IPS DF 4.7 (cell line): ENCODE measurements at regions not wholly inside any gene's neighbourhood (a gene's known extent, or its start where the extent isn't known, plus 50 kb on each side); places are given as distances from the start of the nearest gene placed in this dataset.
"Not testable (repeated sequence)": the region's sequence is repeated elsewhere in the genome, so short reads cannot be mapped to it uniquely, and the experiment has no call there.

Experiments used
- DNase-seq: peaks from one replicate; pipeline ENCODE4 v3.0.0-alpha.2; 2013; ENCODE audit warnings: low spot score; ENCODE audit errors: extremely low read depth

DNA sequence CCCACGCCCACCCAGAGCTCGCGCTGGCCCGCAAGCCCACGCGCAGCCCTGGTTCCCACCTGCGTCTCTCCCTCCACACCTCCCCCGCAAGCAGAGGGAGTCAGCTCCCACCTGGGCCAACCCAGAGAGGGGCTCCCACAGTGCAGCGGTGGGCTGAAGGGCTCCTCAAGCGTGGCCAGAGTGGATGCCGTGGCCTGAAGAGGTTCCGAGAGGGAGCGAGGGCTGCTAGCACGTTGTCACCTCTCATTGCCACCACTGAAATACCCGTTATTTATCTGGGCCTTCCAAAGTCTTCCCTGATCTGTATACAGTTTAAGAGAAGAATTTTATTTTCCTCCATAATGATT, 88.3 kb upstream of the MYLIP start:
- no peak for DNase-seq

DNA sequence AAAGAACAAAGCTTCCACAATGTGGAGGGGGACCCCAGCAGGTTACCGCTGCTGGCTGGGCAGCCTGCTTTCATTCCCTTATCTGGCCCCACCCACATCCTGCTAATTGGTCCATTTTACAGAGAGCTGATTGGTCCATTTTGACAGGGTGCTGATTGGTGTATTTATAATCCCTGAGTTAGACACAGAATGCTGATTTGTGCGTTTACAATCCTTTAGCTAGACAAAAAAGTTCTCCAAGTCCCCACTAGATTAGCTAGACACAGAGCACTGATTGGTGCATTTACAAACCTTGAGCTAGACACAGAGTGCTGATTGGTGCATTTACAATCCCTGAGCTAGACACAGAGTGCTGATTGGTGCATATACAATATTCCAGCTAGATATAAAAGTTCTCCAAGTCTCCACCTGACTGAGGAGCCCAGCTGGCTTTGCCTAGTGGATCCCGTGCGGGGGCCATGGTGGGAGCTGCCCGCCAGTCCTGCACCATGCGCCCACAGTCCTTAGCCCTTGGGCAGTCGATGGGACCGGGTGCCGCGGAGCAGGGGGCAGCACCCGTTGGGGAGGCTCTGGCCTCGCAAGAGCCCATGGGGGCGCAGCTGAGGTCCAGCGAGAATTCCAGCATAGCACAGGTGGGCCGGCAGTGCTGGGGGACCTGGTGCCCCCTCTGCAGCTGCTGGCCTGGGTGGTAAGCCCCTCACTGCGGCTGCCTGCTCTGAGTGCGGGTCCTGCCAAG, 88.8 kb upstream of the MYLIP start:
- not testable (repeated sequence) for DNase-seq

GRCh38 chr6:16038938-16039337, 89.9 kb upstream of the MYLIP start:
- no peak for DNase-seq

DNA sequence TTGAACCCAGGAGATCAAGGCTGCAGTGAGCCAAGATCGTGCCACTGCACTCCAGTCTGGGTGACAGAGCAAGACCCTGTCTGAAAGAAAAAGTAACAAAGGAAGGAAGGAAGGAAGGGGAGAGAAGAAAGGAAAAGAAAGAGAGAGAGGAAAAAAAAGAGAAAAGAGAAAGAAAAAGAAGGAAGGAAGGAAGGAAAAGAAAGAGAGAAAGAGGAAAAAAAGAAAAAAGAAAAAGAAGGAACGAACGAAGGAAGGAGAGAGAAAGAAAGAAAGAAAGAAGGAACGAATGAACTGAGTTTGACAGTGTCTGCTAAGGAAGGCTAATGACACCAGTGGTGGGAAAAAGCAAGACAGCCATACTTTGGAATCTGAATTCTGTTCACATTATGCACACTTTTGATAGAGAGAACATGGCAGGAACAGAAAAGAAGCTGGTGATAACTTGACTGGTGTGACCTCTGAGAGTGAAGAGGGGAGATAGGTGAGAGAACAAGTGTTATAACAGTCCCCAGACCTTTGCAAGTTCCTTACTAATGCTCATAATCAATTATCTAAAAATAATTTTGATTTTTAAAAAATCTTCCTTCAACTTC, 93.3 kb upstream of the MYLIP start:
- DNase-seq: no peak

GRCh38 chr6:16033214-16033613, 95.7 kb upstream of the MYLIP start:
- DNase-seq: no peak

DNA sequence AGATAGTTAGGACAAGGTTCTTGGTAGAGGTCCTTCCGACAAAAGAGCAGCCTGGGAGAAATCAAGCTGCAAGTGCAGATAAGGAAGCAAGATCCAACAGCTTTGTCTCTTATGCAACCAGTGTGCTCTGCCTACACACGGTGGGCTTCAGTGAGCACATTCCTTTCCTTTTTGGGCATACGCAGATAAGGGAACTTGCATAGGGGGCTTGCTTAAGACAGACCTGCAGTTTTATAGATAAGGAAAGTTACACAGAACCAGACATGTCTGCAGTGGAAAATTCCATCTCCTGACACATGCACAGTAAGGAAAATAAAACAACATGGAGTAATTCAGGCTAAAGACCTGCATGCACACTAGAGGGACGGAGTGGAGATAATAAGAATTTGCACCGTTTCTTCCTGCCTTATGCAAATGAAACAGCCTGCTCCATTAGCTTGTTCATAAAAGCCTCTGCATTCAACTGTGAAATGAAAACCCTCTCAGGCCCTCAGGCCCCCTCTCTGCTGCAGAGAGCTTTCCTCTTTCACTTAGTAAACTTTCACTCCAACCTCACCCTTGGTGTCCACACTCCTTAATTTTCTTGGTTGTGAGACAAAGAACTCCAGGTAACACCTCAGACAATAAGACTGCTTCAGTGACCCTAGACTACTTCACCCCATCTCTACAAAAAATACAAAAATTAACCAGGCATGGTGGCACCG, 97.5 kb upstream of the MYLIP start:
- DNase-seq: no peak

DNA sequence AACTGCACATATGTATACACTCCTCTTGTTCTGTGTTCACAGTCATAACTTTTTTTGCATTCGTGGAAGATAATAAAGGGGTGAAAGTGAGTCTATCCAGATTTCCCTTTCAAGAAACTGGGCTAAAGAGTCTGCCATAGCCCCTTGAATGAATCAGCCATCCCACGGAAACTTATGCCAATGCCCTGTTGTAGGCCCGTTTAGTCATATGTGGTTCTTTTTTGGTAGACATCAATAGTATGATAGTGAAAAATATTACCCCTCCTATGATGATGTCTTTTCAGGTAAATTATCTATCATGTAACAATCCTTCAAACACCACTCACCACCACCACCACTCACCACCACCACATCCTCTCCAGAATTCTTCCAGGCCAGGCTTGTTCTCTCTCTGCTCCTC, 99.9 kb upstream of the MYLIP start:
- DNase-seq: no peak

DNA sequence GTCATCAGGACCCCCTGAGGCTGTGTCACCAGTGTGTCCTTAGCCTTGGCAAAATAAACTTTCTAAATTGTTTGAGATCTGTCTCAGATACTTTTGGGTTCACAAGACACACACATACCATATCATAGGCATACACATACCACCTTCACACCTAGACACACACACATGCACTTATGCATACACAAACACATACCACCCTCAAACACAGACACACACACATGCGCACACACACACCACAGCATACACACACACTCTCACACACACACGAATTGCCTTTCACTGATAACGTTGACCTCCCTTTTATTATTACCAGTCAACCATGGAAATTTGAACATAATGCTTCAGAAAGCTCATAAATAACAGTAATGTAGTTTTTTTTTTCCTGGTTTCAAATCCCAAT, 108.6 kb upstream of the MYLIP start:
- DNase-seq: no peak

DNA sequence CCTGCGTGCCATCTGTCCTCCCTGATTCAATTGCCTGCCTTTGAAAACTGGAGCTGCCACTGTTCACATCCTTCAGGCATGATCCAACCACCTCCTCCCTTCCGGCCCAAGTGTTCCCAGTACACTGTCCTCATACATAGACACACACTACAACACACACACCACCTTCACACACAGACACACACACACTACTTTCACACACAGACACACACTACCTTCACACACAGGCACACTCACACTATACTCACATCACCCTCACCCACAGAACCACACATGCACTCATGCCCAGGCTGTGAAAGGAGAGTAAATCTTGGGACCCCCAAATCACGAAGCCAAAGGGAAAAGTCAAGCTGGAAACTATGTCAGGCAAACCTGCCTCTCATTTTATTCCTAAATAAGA, 109.4 kb upstream of the MYLIP start:
- DNase-seq: no peak

DNA sequence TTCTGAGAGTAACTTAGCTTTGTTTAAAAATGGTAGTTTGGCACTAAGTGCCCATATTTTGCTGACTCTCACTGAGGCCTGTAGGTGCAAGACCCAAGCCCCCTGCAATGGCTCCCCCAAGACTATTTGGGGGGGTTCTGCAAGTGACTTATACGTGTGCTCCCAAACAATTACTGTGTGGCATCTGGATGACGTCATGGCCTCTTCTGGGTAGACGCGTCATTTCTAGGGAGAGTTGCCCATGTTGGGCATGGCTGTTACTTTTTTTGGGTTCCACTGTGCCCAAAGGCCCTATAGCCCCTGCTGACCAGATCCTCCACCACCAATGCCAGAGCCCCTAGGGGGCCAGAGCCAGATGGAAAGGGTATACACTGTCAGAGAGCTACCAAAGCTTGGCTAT, 110.3 kb upstream of the MYLIP start:
- no peak for DNase-seq

GRCh38 chr6:16014325-16014724, 114.6 kb upstream of the MYLIP start:
- DNase-seq: not testable (repeated sequence)

DNA sequence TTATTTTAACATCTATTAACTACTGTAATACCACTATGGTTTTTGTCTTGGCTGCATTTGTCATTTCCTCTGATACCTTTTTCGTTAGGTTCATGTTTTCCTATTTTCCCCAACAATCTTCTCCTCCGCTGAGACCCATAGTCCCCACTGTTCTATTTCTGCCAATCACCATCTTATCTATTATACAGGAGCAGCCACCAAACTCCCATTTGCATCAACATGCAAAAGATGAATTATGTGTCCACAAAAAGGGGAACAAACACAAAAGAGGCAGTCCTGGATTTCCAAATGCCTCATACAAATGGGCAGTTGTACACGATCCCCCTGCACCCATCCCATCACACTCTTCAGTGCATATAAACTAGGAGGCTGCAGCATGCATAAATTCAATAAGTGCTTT, 121.7 kb upstream of the MYLIP start:
- no peak for DNase-seq

GRCh38 chr6:16006681-16007080, 122.2 kb upstream of the MYLIP start:
- DNase-seq: no peak

DNA sequence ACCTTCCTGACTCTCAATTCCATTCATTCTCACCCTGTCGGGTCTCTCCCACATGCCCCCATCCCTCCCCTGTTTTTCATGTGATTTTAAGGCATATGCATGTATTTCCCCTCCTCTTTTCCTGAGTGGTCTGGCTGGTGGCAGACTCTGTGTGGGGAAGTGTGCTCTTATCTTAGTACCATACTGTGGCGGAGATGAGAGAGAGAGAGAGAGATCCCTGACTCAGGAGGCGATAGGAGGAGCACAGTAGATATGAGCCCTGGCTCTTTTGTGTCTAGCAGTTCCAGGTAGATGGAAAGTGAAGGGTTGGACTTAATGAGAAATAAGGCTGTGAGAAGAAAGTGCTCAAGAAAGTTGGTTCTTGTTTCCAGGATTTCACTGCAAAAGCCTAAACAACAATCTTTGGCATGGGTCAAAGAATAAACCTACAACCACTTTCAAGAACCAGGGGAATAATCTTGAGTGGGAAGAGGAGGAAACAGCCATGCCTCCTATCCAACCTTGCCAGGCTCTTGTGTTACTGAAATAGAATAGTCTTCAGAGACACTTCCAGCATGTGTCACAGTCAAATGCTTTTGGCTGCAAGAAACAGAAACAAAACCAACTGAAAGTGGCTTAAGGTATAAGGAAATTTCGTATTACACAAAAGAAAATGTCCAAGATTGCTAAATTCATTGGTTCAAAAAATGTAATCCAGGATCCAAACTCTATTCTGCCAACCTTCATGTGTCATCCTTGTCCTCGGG, 123.8 kb upstream of the MYLIP start:
- no peak for DNase-seq

DNA sequence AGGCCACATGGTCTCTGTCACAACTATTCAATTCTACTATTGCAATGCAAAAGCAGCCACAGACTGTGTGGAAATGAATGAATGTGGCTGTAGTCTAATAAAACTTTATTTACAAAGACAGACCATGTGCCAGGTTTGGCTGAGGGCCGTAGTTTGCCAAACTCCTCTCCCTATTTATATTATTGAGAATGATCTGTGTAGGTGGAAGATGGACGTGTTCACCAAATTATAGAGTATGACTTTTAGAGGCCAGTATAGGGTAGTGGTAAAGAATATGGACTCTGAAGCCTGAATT, 125.7 kb upstream of the MYLIP start:
- no peak for DNase-seq

GRCh38 chr6:16002332-16003196, 126.3 kb upstream of the MYLIP start:
- DNase-seq: no peak

DNA sequence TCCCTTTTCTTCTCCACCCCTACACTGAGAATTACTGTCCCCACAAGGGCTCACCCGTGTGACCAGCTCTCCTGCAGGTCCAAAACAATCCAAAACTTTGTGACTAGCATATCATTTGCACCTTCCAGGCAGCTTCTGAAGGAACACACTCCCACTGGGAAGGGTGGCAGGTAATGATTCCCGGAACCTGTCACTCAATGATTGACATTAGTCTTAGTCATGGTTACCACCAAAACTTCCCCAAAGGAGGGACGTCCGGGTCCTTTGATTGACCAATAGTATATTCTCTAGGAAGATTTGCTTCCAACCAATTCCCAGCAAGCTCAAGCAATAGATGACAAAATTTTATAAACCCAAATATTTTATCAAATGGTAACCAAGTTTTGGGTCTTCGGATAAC, 127.7 kb upstream of the MYLIP start:
- DNase-seq: no peak

DNA sequence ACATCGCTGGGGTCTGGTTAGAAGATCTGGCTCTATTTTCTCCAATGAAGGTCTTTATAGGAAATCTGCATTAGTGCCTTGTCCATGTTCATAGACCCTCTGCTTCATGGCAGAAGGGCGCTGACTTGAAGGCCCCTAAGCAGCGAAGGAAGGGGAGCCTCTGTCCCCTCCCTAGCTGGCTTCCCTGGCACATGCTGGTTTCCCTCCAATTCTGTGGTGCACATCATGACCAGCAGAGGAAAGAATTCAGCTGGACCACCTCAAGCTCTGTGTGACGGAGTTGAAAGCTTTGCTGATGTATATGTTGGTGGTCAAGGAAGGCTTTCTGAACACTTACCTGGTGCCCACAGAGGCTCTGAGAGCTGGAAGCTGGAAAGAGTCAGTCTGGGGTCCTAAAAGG, 129.7 kb upstream of the MYLIP start:
- DNase-seq: no peak

GRCh38 chr6:15997586-15998388, 131.1 kb upstream of the MYLIP start:
- no peak for DNase-seq

GRCh38 chr6:15996030-15996429, 132.9 kb upstream of the MYLIP start:
- DNase-seq: no peak

DNA sequence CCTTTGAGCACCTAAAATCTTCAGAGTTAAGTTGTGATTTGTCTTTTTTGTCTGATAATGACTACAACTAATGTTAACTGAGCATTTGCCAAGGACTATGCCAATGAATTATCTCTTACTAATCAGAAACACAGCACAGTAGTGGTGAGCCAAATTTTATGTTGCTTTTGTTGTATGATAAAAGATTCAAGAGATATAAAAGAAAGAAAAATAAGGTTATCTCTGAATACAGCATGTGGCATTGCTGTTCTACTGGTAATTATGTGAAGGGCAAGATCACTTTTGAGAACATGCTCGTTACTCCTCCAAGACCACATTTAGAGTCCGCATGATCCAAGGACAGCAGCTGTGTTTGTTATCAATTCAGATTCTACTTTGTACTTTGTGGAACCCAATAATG, 133.4 kb upstream of the MYLIP start:
- DNase-seq: no peak
